ENCODE measurements at regions not wholly inside any gene's neighbourhood (a gene's known extent, or its start where the extent isn't known, plus 50 kb on each side); places are given as distances from the start of the nearest gene placed in this dataset.
A peak's percentile ranks its signal among the peaks of the same experiment; 100 is the strongest.

DNA sequence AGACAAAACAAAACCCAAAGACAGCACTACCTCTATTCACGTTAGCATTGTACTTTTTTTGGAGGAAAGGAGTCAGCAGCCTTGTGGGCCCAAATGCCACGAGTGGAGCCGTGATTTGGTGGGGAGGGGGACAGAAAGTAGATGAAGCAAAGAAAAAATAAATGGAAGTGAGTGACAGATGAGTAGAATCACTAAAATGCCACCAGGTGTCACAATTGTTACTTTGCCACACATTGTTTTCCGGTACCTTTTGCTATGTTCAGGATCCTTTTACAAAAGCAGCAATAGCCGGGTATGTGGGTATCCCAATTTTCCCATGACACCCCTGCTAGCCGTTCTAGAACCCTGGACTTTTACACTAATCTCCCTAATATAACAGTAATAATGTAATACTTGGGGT lies 85.0 kb upstream of the AK4 start:
- no peak for TF ChIP-seq RBBP5 (IDR thresholded peaks at IDR 0.05; ENCODE audit: borderline replicate concordance, low read depth, low read length)
- TF ChIP-seq RAD21 (IDR thresholded peaks at IDR 0.05 in 1 of 2, conservative IDR thresholded peaks at IDR 0.05 in 1 of 2; ENCODE audit: low read depth in 2 of 2, low read length in 2 of 2), result peak; percentile 22 to 42; a peak in 2 of 4 replicates
- TF ChIP-seq SRF (IDR thresholded peaks at IDR 0.05; ENCODE audit: low read depth, low read length), result no peak

Data from H1 (cell line).